H9 (cell line): ENCODE measurements at regions not wholly inside any gene's neighbourhood (a gene's known extent, or its start where the extent isn't known, plus 50 kb on each side); places are given as distances from the start of the nearest gene placed in this dataset.

Experiments
- DNase-seq: peaks from one replicate; pipeline ENCODE4 v3.0.0-alpha.2; 2017
- H2AFZ ChIP-seq: one replicate; pipeline ENCODE4 v1.6.1; 2013; ENCODE audit warnings: mild to moderate bottlenecking, low read length, control low read depth, moderate library complexity
- H2AK5ac ChIP-seq: 2 replicates; pipeline ENCODE4 v1.6.1; 2013; ENCODE audit warnings: low read length, control low read depth, mixed read lengths; ENCODE audit not compliant: insufficient read length
- H2BK120ac ChIP-seq: one replicate; pipeline ENCODE4 v1.6.1; 2013; ENCODE audit warnings: low read depth, mild to moderate bottlenecking, low read length, control low read depth, inconsistent platforms; ENCODE audit not compliant: poor library complexity, severe bottlenecking
- H2BK12ac ChIP-seq: 2 replicates; pipeline ENCODE4 v1.6.1; 2013; ENCODE audit warnings: low read length, control low read depth, mixed read lengths, low read depth; ENCODE audit not compliant: insufficient read length
- H2BK15ac ChIP-seq: 2 replicates; pipeline ENCODE4 v1.6.1; 2013; ENCODE audit warnings: low read depth, low read length, control low read depth
- H2BK20ac ChIP-seq: one replicate; pipeline ENCODE4 v1.6.1; 2013; ENCODE audit warnings: low read depth, mild to moderate bottlenecking, low read length, control low read depth, inconsistent platforms; ENCODE audit not compliant: poor library complexity, severe bottlenecking
- H2BK5ac ChIP-seq: 2 replicates; pipeline ENCODE4 v1.6.1; 2013; ENCODE audit warnings: low read length, control low read depth, mixed read lengths; ENCODE audit not compliant: insufficient read length
- H3K14ac ChIP-seq: 2 replicates; pipeline ENCODE4 v1.6.1; 2013; ENCODE audit warnings: low read length, control low read depth; ENCODE audit not compliant: insufficient read depth
- H3K18ac ChIP-seq: 2 replicates; pipeline ENCODE4 v1.6.1; 2013; ENCODE audit warnings: low read depth, mild to moderate bottlenecking, mixed read lengths, low read length, control low read depth; ENCODE audit not compliant: insufficient read length
- H3K23ac ChIP-seq: 2 replicates; pipeline ENCODE4 v1.6.1; 2013; ENCODE audit warnings: low read length, control low read depth, mixed read lengths, low read depth; ENCODE audit not compliant: insufficient read length
- H3K23me2 ChIP-seq: 2 replicates; pipeline ENCODE4 v1.6.1; 2013; ENCODE audit warnings: low read depth, mild to moderate bottlenecking, mixed read lengths, low read length, control low read depth; ENCODE audit not compliant: insufficient read length, poor library complexity, severe bottlenecking
- H3K27ac ChIP-seq: 2 replicates; pipeline ENCODE4 v1.5.1; 2013; ENCODE audit warnings: low read length, control low read depth, mixed read lengths, low read depth; ENCODE audit not compliant: insufficient read length
- H3K27me3 ChIP-seq: 2 replicates; pipeline ENCODE4 v1.6.1; 2013; ENCODE audit warnings: low read length, control low read depth, inconsistent platforms; ENCODE audit not compliant: insufficient read depth
- H3K4ac ChIP-seq: 2 replicates; pipeline ENCODE4 v1.6.1; 2013; ENCODE audit warnings: low read depth, mild to moderate bottlenecking, control low read depth, inconsistent platforms, low read length, moderate library complexity
- H3K4me1 ChIP-seq: 2 replicates; pipeline ENCODE4 v1.6.1; 2013; ENCODE audit warnings: low read length, control low read depth, inconsistent platforms; ENCODE audit not compliant: insufficient read depth
- H3K4me2 ChIP-seq: 2 replicates; pipeline ENCODE4 v1.6.1; 2013; ENCODE audit warnings: low read length, control low read depth, mixed read lengths; ENCODE audit not compliant: insufficient read length, insufficient read depth
- H3K56ac ChIP-seq: 2 replicates; pipeline ENCODE4 v1.6.1; 2013; ENCODE audit warnings: low read depth, mild to moderate bottlenecking, mixed read lengths, low read length, control low read depth; ENCODE audit not compliant: insufficient read length
- H3K79me1 ChIP-seq: 2 replicates; pipeline ENCODE4 v1.6.1; 2013; ENCODE audit warnings: low read depth, mild to moderate bottlenecking, moderate library complexity, low read length, control low read depth, inconsistent platforms; ENCODE audit not compliant: insufficient read depth, poor library complexity, severe bottlenecking
- H3K79me2 ChIP-seq: 2 replicates; pipeline ENCODE4 v1.6.1; 2013; ENCODE audit warnings: low read length, control low read depth, inconsistent platforms; ENCODE audit not compliant: insufficient read depth
- H3K9ac ChIP-seq: 2 replicates; pipeline ENCODE4 v1.6.1; 2013; ENCODE audit warnings: low read length, control low read depth, mixed read lengths; ENCODE audit not compliant: insufficient read length; ENCODE audit errors: extremely low read depth
- H3K9me3 ChIP-seq: one replicate; pipeline ENCODE4 v1.6.1; 2013; ENCODE audit warnings: low read depth, low read length, inconsistent platforms; ENCODE audit not compliant: control insufficient read depth
- H3T11ph ChIP-seq: one replicate; pipeline ENCODE4 v1.6.1; 2013; ENCODE audit warnings: mild to moderate bottlenecking, low read length, control low read depth, inconsistent platforms
- H4K20me1 ChIP-seq: one replicate; pipeline ENCODE4 v1.6.1; 2013; ENCODE audit not compliant: control insufficient read depth, insufficient read length, insufficient read depth
- H4K5ac ChIP-seq: 2 replicates; pipeline ENCODE4 v1.6.1; 2013; ENCODE audit warnings: low read depth, mild to moderate bottlenecking, mixed read lengths, low read length, control low read depth; ENCODE audit not compliant: insufficient read length
- H4K8ac ChIP-seq: replicated peaks from 2 replicates; pipeline ENCODE4 v1.6.1; 2013; ENCODE audit warnings: low read length, control low read depth, mixed read lengths, low read depth; ENCODE audit not compliant: insufficient read length
- H4K91ac ChIP-seq: 2 replicates; pipeline ENCODE4 v1.6.1; 2013; ENCODE audit warnings: low read depth, mild to moderate bottlenecking, moderate library complexity, mixed read lengths, low read length, control low read depth; ENCODE audit not compliant: insufficient read length
- H3K27ac Mint-ChIP-seq, 3 experiments: 2 replicates in 2 of 3; 3 replicates in 1 of 3; pipeline ENCODE4 v1.8.0; 2020 to 2021; ENCODE audit warnings: mixed read lengths in 3 of 3, mild to moderate bottlenecking in 1 of 3, moderate library complexity in 1 of 3
- H3K27me3 Mint-ChIP-seq: 2 replicates; pipeline ENCODE4 v1.8.0; 2021; ENCODE audit warnings: low read depth, mild to moderate bottlenecking, moderate library complexity, mixed read lengths
- H3K36me3 Mint-ChIP-seq, 3 experiments: 2 replicates in 2 of 3; 3 replicates in 1 of 3; pipeline ENCODE4 v1.8.0; 2020 to 2021; ENCODE audit warnings: low read depth in 3 of 3, mixed read lengths in 3 of 3; ENCODE audit not compliant: insufficient read depth in 1 of 3
- H3K4me1 Mint-ChIP-seq, 2 experiments: 2 replicates each; pipeline ENCODE4 v1.8.0; 2020; ENCODE audit warnings: mixed read lengths in 2 of 2
- H3K4me3 Mint-ChIP-seq, 2 experiments: 2 replicates in 1 of 2; 3 replicates in 1 of 2; pipeline ENCODE4 v1.8.0; 2020 to 2021; ENCODE audit warnings: mild to moderate bottlenecking in 2 of 2, mixed read lengths in 2 of 2, moderate library complexity in 1 of 2
- H3K9me3 Mint-ChIP-seq, 2 experiments: 2 replicates in 1 of 2; 3 replicates in 1 of 2; pipeline ENCODE4 v1.8.0; 2020; ENCODE audit warnings: mild to moderate bottlenecking in 2 of 2, mixed read lengths in 2 of 2, moderate library complexity in 1 of 2
- CTCF ChIP-seq: fragments of 200-600 bp; sonication (generic); conservative IDR thresholded peaks from 3 replicates; pipeline ENCODE4 v1.8.0; 2021; ENCODE audit warnings: antibody characterized with exemption, mild to moderate bottlenecking
- WGBS: extraction: QIAGEN DNeasy Blood & Tissue Kit; methylation state at CpG from one replicate; pipeline ENCODE4 v1.1.7; 2013; ENCODE audit warnings: missing lambda C conversion rate, low lambda C conversion rate, mixed read lengths; ENCODE audit not compliant: insufficient read length; ENCODE audit errors: extremely low coverage; 5-methylcytosine and 5-hydroxymethylcytosine counted together

- H3K79me2 ChIP-seq: no peaks in the 10 kb centered on the region
- no peak overlapping the region for H3K4ac ChIP-seq
- no CpG with 5 or more reads among the region's 3 CpGs for WGBS
- H3K27ac ChIP-seq: no peak overlapping the region
- H3K56ac ChIP-seq: no peak overlapping the region
- peak; percentile 83 for TF ChIP-seq CTCF
- H4K91ac ChIP-seq: no peak overlapping the region
- H3K23me2 ChIP-seq: no peaks in the 10 kb centered on the region
- H2AFZ ChIP-seq: no peak overlapping the region
- no peak overlapping the region for H3K14ac ChIP-seq
- no peaks in the 10 kb centered on the region for H4K20me1 ChIP-seq
- no peaks in the 10 kb centered on the region for H3K4me1 ChIP-seq
- H3K9me3 Mint-ChIP-seq: no peaks in the 10 kb centered on the region
- H3K9me3 ChIP-seq: no peaks in the 10 kb centered on the region
- H2BK12ac ChIP-seq: no peak overlapping the region
- H3K4me1 Mint-ChIP-seq: no peaks in the 10 kb centered on the region
- no peak for DNase-seq
- H3K27me3 ChIP-seq: no peaks in the 10 kb centered on the region
- no peak overlapping the region for H3K18ac ChIP-seq
- H4K5ac ChIP-seq: no peak overlapping the region
- no peak overlapping the region for H2BK15ac ChIP-seq
- H2BK5ac ChIP-seq: no peak overlapping the region
- no peak overlapping the region for H4K8ac ChIP-seq
- no peak overlapping the region for H3K4me3 Mint-ChIP-seq
- no peak overlapping the region for H3K9ac ChIP-seq
- no peaks in the 10 kb centered on the region for H3K36me3 Mint-ChIP-seq
- H2AK5ac ChIP-seq: no peak overlapping the region
- no peak overlapping the region for H3K23ac ChIP-seq
- H3K79me1 ChIP-seq: no peaks in the 10 kb centered on the region
- H3K4me2 ChIP-seq: no peak overlapping the region
- peaks cover 3% of the 10 kb centered on the region for H3K27me3 Mint-ChIP-seq
- H2BK20ac ChIP-seq: no peak overlapping the region
- H3T11ph ChIP-seq: no peak overlapping the region
- H3K27ac Mint-ChIP-seq: no peak overlapping the region
- no peak overlapping the region for H2BK120ac ChIP-seq
These were observed 65.9 kb upstream of the WSCD2 start for GRCh38 chr12:108063192-108063591.
